HG03135 (cell line): ENCODE measurements at regions not wholly inside any gene's neighbourhood (a gene's known extent, or its start where the extent isn't known, plus 50 kb on each side); places are given as distances from the start of the nearest gene placed in this dataset.
"Not testable (repeated sequence)": the region's sequence is repeated elsewhere in the genome, so short reads cannot be mapped to it uniquely, and the experiment has no call there.

ENCODE experiments used
- ATAC-seq: cut with Tn5 transposase; IDR thresholded peaks from one replicate; pipeline ENCODE4 v1.9.1; 2021; ENCODE audit warnings: mild to moderate bottlenecking, moderate library complexity; ENCODE audit not compliant: unreplicated experiment

DNA sequence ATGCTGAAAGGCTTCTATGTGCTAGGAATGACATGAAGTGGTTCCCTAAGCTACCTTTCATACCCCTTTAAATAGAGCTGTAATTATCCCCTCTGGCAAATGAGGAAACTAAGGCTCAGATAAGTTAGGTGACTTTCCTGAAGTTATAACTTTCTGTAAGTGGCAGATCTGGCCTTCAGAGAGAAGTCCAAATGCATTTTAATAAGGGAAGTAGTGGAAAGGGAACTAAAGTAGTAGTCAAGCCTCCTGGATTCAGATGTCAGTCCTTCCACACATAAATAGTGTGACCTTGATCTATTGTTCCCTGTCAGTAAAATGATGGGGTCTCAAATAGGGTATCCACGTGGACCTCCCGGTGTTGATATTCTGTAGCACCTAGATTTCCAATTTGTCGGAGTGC lies 277.7 kb downstream of the EDEM1 start:
- ATAC-seq: no peak

DNA sequence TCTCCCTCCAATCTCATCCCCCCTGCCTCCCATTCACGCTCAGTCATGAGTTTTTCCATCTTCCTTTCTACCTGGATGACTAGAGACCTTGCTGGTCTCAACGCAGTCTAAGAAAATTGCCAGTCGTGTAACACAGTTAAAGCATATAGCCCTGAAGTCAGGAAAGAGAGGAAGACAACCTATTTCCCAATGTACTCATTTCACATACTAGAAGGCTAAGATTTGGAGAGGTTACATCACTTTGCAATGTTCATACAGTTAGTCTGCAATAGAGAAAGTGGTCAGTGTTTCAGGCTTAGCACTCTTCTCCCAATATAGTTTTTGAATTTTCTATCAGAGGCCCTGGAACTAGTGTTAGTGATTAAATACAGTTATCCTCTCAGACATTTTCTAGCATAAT lies 278.6 kb downstream of the EDEM1 start:
- no peak for ATAC-seq

DNA sequence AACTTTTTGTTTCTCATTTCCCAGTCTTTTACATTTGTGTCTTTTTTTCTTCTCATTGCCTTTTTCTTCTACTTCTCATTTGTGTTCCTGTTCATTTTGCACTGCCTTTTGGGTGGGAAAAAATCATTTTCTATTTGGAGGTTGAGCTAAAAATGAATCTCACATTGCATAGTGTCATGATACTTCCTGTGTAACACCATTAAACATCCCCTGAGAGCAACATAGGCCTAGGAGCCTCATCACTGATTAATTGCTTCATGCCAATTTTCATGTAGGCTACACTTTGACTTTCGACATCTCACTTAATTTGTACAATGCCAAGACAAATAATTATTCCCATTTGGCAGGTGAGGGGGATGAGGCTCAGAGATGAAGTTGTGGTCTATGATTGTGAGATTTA lies 279.2 kb downstream of the EDEM1 start:
- ATAC-seq: no peak

GRCh38 chr3:5473471-5473870 lies 286.0 kb downstream of the EDEM1 start:
- ATAC-seq: no peak

- ATAC-seq: no peak
Measured at GRCh38 chr3:5476403-5476802, 288.9 kb downstream of the EDEM1 start.

- no peak for ATAC-seq
Measured at GRCh38 chr3:5479229-5479799, 291.8 kb downstream of the EDEM1 start.

DNA sequence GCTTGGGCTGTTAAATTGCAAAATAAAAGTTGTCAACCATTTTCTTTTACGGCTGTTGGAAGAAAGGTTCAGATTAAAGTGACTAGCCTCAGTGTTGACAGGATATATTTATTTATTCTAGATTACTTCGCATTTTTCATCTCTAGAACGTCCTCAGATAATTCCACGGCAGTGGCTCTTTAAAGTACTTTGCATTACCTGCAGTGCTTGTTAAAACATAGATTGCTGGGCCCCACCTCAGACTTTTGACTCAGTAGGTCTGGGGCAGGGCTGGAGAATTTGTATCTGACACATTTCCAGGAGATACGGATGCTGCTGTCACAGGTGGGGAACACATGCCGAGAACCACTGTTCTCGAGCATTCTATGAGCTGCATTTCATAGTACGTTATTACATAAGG lies 292.7 kb downstream of the EDEM1 start:
- ATAC-seq: no peak

- ATAC-seq: peak; percentile 41
Measured at GRCh38 chr3:5485427-5485826, 297.9 kb downstream of the EDEM1 start.

DNA sequence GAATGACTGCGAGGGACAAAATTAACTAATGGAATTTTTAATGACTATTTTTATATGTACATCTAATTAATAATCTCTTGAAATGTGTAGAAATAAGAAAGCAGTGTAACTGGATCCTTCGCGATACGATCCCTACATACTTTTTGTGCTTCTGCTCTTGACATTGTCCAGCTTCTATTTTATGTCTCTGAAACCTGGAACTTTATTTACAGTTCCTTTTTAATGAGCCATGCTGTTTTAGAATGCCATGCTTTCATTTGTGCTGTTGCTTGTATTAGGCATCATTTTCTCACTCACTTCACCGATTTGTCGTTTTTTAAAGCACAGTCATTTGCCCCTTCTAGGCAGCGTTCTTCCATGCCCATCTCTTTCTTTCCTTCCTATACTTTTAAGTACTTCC lies 301.3 kb downstream of the EDEM1 start:
- ATAC-seq: no peak

DNA sequence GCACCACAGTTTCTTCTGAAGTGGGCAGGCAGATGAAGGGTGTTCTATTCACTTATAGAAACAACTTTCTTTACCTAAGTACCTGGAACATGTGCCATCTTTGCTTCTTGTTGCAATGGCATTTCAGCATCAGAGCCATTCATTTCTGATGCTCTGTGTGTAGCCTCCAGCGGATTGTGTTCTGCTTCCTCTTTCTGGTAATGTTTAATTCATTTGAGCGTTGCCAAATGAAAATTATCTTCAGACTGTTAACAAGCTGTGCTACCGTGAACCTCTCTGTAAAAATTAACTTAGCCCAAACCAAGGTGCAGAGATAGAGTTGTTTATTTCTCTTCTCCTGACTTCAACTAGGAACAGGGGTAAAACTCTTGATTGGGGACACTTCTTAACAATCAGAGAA lies 302.0 kb downstream of the EDEM1 start:
- ATAC-seq: peak; percentile 90

DNA sequence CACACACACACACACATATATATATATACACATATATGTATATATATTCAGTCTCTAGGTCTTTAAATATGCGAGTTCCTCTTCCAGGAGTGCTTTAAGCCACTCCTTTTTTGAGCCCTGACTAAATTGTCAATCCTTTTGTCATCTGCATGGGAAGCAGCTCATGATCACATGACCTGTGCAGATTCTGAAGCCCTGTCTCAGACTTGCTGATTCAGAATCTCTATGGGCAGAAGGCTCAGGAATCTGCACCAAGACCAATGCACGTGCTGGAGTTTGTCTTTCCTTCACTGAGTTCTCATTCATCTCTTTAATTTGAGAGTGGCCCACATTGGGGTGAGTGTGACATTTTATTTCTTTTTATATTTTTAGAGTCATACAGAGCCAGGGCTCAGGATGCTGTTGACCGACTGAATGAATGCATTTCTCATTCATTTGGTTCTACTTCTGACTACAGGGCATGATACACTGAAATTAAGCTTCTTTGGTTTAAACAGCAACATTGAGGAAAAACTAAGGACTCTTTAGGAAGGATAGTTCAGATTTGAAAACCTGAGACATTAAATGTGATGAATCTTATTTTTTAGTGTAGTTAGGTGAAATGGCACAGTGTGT lies 307.5 kb downstream of the EDEM1 start:
- ATAC-seq: no peak

GRCh38 chr3:5497497-5497896 lies 310.0 kb downstream of the EDEM1 start:
- ATAC-seq: no peak

DNA sequence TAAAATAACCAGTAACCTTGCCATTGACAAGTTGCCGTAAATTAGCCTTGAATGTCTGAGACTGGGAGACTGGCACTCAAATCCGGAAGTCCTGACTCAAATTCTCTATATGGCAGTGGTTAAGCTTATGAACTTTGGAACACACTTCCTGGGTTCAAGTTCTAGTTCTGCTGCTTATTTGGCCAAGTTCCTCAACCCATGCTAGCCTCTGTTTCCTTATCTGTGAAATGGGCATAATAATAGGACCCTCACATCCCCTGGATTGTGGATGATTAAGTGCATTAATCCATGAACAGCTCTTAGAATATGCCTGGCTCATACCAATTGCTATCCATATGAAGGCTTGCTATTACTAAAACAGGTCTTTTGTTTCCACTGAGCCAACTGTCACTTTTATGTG lies 311.5 kb downstream of the EDEM1 start:
- peak; percentile 38 for ATAC-seq

DNA sequence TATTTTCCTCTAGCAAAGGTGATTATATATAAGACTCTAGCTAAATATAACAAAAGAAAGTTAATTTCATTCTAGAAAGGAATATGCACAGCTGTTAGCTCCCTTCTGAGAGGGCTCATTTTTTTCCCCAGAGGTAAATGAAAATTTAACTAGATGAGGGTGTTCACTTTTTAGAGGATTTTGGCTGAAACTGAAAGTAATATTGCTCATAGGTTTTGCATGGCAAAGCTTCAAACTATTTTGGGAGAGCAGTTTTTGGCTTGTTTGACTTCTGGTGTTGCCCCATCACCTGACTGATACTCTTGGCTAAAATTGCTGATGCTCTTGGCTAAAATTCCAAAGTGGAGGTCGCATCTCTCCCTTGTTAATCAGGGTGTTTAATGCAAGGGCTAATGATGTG lies 311.9 kb downstream of the EDEM1 start:
- ATAC-seq: peak; percentile 92

GRCh38 chr3:5503136-5503535 lies 315.6 kb downstream of the EDEM1 start:
- no peak for ATAC-seq

GRCh38 chr3:5504135-5504534 lies 316.6 kb downstream of the EDEM1 start:
- no peak for ATAC-seq

DNA sequence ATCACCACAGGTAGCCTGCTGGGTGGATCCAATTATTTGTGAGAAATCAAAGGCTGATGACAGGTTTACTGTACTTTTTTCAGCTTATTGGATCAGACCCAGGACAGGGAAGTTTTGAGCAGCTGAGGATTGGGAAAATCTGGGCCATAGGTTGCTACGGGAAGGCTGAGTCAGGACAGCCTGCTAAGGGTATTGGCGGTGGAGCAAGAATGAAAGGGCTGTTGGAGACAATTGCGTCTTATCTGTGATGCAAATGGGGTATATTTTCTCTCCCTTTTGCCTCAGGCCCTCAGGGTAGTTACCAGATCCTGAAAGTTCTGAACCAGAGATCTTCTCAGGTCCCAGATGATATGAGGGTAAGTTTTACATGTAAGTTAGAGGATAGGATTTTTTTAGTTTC lies 317.7 kb downstream of the EDEM1 start:
- no peak for ATAC-seq

- ATAC-seq: no peak
Measured at GRCh38 chr3:5505997-5506396, 318.5 kb downstream of the EDEM1 start.

DNA sequence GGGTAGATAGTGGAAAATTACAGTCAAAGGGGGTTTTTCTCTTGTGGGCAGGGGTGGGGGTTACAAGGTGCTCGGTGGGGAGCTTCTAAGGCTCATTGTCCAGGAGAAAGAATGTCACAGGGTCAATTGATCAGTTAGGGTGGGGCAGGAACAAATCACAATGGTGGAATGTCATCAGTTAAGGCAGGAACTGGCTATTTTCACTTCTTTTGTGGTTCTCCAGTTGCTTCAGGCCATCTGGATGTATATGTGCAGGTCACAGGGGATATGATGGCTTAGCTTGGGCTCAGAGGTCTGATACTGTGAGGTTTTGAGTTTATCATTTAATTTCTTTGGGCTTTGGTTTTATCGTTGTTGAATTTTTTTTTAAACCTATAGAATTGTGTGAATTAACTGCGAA lies 321.4 kb downstream of the EDEM1 start:
- ATAC-seq: not testable (repeated sequence)

DNA sequence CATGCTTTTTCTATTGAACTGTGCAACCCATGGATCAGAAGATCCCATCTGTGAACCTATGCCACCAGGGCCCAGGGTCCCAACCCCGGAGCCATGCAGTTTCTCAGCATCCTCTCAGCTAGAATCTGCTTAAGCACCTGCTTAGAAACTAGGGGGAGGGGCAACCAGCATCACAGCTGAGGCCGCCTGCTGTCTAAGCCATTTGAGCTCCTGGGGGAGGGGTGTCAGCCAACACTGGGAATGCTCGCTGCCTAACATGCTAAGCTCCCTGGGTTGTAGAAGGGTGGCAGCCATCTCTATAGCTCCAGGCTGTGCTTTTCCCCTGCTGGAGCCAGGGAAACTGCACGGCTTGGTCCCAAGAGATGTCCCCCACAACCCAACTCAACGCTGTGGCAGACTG lies 322.8 kb downstream of the EDEM1 start:
- no peak for ATAC-seq

DNA sequence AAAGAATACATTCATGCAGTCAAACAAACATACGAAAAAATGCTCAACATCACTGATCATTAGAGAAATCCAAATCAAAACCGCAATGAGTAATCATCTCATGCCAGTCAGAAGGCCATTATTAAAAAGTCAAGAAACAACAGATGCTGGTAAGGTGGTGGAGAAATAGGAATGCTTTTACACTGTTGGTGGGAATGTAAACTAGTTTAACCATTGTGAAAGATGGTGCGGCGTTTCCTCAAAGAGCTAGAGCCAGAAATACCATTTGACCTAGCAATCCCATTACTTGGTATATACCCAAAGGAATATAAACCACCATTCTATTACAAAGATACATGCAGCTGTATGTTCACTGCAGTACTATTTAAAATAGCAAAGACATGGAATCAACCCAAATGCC lies 330.4 kb downstream of the EDEM1 start:
- ATAC-seq: no peak

DNA sequence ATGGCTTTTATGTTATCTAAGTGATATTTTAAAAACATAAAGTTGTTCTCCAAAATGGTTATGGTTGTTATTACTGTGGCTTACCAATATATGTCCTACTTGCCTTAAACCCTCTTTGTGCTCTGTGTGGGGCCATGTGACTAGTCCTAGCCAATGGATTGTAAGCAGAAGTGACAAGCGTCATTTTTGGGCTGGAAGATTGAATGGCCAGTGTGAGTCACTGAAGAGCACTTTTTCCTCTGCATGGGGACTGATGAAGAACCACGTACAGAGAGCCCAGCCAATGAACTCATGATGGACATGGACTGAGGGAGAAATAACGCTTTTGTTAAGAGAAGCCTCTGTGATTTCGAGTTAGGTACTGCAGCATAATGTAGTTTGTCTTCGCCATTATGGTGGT lies 332.7 kb downstream of the EDEM1 start:
- ATAC-seq: no peak

- no peak for ATAC-seq
Measured at GRCh38 chr3:5523125-5523524, 335.6 kb downstream of the EDEM1 start.
